HG03378 (cell line): ENCODE measurements at regions not wholly inside any gene's neighbourhood (a gene's known extent, or its start where the extent isn't known, plus 50 kb on each side); places are given as distances from the start of the nearest gene placed in this dataset.

Experiments
- ATAC-seq: cut with Tn5 transposase; IDR thresholded peaks from one replicate; pipeline ENCODE4 v1.9.1; 2021; ENCODE audit warnings: mild to moderate bottlenecking, moderate library complexity; ENCODE audit not compliant: unreplicated experiment

- no peak for ATAC-seq
Measured at GRCh38 chr17:63125987-63126386, 160.0 kb downstream of the TANC2 start.

GRCh38 chr17:63126607-63127006 lies 160.6 kb downstream of the TANC2 start:
- ATAC-seq, result no peak

DNA sequence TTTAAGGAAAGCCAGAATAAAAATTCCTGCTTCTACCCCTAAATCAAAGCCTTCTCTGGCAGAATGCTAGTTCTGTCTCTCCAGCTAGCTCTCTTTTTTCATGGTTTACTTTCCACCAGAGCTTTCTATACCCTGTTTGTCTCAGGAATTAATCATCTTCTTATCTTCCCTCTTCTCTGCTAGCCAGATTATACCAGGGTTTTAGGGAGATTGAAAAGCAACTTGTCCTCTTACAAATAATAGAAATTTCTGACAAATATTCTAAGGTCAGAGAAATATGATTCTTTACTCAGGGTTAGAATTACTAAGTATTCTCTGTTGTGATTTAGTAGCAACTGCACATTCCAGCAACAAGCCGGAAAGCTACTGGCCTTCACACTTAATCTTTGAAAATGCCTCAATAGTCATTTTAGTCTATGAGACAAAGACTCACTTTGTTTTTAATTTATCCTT lies 166.4 kb downstream of the TANC2 start:
- no peak for ATAC-seq

DNA sequence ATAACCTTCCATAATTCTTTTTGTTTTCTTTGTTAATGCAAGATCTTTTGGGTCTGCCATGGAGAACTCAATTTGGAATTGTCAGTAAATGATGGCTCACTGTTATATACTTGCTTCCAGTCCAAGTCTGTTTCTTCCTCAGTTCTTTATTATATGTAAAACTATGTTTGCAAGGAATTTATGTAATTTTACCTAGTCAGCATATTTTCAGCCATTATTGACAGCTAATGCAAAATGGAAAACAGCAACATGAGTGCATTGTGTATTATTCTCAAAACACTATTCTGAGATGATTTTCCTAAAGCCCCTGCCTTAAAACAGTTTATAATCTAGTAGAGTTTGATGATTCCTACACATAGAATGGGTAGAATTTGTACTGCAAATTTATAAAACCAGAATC lies 167.5 kb downstream of the TANC2 start:
- no peak for ATAC-seq

DNA sequence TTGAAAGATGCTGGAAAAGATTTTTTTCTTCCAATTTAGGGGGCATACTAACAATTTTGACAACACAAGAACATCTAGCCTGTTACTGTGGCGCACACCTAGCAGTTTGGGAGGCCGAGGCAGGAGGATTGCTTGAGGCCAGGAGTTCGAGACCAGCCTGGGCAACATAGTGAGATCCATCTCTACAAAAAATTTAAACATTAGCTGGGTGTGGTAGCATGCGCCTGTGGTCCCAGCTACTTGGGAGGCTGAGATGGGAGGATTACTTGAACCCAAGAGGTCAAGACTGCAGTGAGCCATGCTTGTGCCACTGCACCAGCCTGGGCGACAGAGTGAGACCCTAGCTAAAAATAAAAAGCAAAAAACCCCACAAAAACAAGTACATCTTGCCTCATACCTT lies 168.8 kb downstream of the TANC2 start:
- ATAC-seq, result no peak

- no peak for ATAC-seq
Measured at GRCh38 chr17:63136369-63137012, 170.5 kb downstream of the TANC2 start.

DNA sequence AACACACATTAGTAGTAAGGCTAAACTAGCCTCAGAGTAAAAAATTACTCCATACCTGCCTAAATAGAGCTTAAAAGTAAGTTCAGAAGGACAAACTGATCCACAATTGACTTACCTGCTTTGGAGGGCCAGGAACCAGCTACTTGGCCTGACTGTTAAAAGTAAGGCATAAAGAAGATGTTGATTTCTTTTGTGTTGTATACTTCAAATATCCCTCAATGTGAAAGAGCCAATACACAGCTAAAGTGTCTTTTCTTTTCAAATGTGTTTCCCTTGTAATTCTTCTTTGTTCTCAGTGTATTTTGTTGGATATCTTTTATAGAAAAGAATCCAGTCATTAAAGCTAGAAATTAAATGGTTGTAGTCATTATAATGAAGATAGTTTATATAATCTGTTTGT lies 171.1 kb downstream of the TANC2 start:
- ATAC-seq, result no peak

DNA sequence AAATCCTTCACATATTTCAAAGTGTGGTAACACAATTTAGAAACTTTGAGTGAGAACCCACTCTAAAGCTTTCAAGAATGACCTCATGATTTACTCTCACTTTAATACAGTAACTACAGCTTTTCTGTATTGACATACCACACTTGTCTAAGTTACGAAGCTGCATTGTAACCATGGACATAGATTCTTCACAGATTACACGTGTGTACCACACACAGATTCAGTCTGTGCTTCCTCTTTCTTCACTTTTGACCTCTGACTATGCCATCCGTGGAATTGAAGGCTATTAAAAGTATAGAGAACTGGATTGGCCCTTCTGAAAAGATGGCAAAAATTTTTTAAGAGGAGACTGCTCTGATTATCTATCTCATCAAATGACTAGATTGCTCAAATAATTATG lies 172.7 kb downstream of the TANC2 start:
- ATAC-seq, result no peak

DNA sequence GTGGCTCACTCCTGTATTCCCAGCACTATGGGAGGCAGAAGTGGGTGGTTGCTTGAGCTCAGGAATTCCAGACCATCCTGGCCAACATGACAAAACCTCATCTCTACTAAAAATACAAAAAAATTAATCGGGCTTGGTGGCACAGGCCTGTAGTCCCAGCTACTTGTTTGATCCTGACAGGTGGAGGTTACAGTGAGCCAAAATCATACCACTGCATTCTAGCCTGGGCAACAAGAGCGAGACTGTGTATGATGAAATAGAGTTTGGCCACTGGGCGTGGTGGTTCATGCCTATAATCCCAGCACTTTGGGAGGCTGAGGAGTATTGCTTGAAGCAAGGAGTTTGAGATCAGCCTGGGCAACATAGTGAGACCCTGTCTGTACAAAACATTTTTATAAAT lies 173.3 kb downstream of the TANC2 start:
- ATAC-seq, result no peak

- no peak for ATAC-seq
Measured at GRCh38 chr17:63140255-63140654, 174.2 kb downstream of the TANC2 start.

DNA sequence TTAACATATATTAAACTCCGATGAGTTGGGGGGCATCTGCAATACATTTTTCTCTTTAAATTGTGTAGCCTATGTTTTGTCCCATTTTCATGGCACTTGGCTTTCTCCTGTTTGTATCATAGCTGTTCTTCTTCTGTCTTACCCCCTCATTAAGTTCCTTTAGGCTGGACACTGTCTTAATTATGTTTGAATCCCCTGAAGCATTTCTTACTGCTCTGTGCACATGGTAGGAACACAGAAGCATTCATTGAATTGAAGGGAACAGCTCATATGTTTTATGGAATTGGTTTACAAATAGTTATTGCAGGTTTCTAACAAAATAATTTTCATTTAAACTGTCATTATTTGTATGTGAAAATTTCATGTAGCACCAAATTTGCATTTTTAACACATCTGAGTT lies 176.8 kb downstream of the TANC2 start:
- ATAC-seq, result no peak

GRCh38 chr17:63150490-63150889 lies 184.5 kb downstream of the TANC2 start:
- ATAC-seq, result no peak

GRCh38 chr17:63150994-63151464 lies 185.0 kb downstream of the TANC2 start:
- no peak for ATAC-seq

GRCh38 chr17:63151941-63152523 lies 186.0 kb downstream of the TANC2 start:
- ATAC-seq, result no peak

GRCh38 chr17:63153488-63153887 lies 187.5 kb downstream of the TANC2 start:
- no peak for ATAC-seq

GRCh38 chr17:63154586-63155244 lies 188.7 kb downstream of the TANC2 start:
- no peak for ATAC-seq

DNA sequence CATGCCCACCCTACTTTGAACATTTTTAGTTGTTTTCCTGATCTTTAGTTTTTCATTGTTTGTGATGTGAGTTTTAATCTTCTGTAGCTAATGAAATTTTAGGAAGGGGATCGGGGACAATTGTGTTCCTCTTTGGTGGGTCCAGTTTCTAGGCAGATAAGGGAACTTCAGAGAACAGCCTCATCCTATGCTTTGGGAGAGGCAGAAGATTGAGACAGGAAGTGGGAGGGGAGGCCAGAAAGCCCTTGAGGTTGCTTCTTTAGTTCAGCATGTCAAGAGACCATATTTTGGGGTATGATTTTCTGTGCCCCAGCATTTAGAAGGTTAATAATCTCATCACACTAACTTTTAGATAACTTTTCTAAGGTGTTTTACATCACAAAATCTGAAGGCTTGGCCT lies 191.0 kb downstream of the TANC2 start:
- ATAC-seq, result no peak

- ATAC-seq, result no peak
Measured at GRCh38 chr17:63162406-63163157, 196.5 kb downstream of the TANC2 start.

- no peak for ATAC-seq
Measured at GRCh38 chr17:63163158-63163520, 197.1 kb downstream of the TANC2 start.

GRCh38 chr17:63165400-63165799 lies 199.4 kb downstream of the TANC2 start:
- no peak for ATAC-seq

DNA sequence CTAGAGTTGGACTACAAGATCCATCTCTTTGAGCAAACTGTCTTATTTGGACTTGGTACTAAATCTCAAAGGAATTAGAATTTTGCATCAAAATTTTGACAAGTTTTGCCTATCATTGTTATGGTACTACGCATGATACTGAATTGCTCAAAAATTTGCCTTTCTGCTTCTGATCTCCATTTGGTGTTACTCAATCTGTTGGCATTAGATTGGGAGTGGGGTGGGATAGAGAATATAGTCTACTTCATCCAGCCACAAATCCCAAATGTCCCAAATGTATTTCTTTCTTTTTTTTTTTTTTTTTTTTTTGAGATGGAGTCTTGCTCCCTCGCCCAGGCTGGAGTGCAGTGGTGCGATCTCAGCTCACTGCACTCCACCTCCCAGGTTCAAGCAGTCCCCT lies 204.8 kb downstream of the TANC2 start:
- ATAC-seq, result no peak
